NB4 (cell line): ENCODE measurements at regions not wholly inside any gene's neighbourhood (a gene's known extent, or its start where the extent isn't known, plus 50 kb on each side); places are given as distances from the start of the nearest gene placed in this dataset.

ENCODE experiments used
- DNase-seq: peaks from one replicate; pipeline ENCODE4 v3.0.0; 2010; ENCODE audit warnings: low read depth
- H3K4me3 ChIP-seq: one replicate; pipeline ENCODE4 v1.5.1; 2011; ENCODE audit warnings: mild to moderate bottlenecking, low read depth, low read length, moderate library complexity
- MYC ChIP-seq: IDR thresholded peaks from 2 replicates; pipeline ENCODE4 v1.6.1; 2011; ENCODE audit warnings: low read depth, low read length
- POLR2A ChIP-seq: IDR thresholded peaks from 2 replicates; pipeline ENCODE4 v1.6.1; 2011; ENCODE audit warnings: mild to moderate bottlenecking; ENCODE audit not compliant: insufficient read length; ENCODE audit errors: extremely low read depth
- TF ChIP-seq, protein P1 (sequence below): IDR thresholded peaks from 2 replicates; pipeline ENCODE4 v1.6.1; 2011; ENCODE audit warnings: low read depth, low read length
- TF ChIP-seq, protein P2 (sequence below): IDR thresholded peaks from one replicate; pipeline ENCODE4 v1.5.1; 2012; ENCODE audit warnings: low read depth, low read length

DNA sequence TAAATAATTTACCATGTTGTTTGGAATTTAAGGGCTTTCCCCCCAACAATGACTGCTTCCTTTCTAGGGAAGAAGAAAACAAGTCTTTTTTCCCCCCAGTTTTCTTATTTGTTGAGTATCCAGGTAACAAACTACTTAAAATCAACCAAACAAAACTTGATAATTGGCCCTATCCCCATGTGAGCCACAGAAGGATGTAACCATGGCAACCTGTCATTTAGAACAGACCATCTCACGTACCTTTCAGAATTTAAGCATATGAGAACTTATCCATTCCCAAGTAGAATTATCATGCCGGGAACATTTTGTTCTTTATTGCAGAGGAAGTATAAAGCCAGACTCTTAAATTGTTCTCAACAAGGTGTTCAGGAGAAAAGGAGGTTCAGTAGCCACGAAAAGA is 392.3 kb downstream of the CETN3 start:
- DNase-seq: no peak
- H3K4me3 ChIP-seq: no peak overlapping the region
- TF ChIP-seq, protein P1, sequence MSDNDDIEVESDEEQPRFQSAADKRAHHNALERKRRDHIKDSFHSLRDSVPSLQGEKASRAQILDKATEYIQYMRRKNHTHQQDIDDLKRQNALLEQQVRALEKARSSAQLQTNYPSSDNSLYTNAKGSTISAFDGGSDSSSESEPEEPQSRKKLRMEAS: no peak
- TF ChIP-seq MYC (no peak), POLR2A (no peak)
- TF ChIP-seq, protein P2, sequence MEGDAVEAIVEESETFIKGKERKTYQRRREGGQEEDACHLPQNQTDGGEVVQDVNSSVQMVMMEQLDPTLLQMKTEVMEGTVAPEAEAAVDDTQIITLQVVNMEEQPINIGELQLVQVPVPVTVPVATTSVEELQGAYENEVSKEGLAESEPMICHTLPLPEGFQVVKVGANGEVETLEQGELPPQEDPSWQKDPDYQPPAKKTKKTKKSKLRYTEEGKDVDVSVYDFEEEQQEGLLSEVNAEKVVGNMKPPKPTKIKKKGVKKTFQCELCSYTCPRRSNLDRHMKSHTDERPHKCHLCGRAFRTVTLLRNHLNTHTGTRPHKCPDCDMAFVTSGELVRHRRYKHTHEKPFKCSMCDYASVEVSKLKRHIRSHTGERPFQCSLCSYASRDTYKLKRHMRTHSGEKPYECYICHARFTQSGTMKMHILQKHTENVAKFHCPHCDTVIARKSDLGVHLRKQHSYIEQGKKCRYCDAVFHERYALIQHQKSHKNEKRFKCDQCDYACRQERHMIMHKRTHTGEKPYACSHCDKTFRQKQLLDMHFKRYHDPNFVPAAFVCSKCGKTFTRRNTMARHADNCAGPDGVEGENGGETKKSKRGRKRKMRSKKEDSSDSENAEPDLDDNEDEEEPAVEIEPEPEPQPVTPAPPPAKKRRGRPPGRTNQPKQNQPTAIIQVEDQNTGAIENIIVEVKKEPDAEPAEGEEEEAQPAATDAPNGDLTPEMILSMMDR: no peak

DNA sequence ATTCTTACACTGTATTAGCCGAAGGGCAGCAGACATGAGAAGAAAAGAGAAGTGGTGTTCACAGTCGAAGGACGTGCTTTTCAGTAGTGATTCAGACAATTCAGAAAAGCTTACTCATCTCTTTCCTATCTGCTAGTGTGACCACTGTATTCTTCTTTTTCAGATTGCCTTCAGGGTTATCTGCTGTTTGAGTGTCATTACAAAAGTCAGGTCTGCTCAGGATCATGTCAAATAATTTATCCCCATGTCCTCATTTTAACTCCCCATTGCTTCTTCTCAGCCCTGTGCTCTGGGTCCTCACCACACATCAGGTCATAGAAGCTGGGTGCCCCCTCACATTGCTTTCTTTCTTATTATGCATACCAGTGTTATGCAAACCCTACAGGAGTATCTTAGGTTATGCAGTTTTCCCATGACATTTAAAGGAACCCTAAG is 394.0 kb downstream of the CETN3 start:
- TF ChIP-seq POLR2A (no peak), MYC (no peak)
- TF ChIP-seq, protein P1: no peak
- TF ChIP-seq, protein P2: no peak
- no peak for DNase-seq

DNA sequence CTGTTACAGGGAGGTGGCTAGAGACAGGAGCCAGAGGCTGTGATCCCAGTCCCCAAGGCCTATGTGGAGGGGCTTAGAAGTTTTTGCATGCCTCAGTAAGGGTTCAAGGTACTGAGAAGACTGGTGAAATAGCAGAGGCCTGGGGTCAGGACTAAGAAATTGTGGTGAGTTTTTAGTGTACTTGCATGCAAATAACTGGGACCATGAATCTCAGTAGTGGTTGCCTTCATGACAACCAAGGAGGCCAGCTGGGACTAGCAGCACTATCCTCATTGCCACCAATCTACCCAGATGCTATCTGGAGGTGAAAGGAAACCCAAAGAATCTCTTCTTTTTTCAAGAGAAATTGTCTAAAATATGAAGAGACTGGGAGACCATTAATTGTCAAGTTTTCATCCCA is 395.1 kb downstream of the CETN3 start:
- TF ChIP-seq POLR2A (no peak), MYC (no peak)
- TF ChIP-seq, protein P2: no peak
- TF ChIP-seq, protein P1: no peak
- no peak for DNase-seq
- H3K4me3 ChIP-seq: no peak overlapping the region

More for the DNA sequence above, 394.0 kb downstream of the CETN3 start:
- H3K4me3 ChIP-seq: no peak overlapping the region

DNA sequence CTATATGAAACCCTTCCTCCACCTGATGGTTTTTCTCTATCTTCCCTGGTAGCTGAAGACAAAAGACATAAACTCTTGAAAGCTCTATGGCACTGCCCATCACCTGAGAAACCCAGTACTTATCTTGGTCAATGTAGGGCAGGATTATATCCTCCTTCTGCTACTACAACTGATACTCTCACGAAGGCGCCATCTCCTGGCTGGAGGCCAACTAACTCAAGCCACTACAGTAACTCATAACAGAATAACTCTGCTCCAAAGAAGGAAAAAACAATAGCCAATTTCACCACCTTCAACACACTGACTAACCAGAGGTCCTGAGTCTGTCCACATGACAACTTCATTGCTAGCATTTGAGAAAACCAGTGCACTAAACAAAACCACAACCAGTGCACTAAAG is 409.2 kb downstream of the CETN3 start:
- DNase-seq: peak; percentile 5
- no peak overlapping the region for H3K4me3 ChIP-seq
- no peak for TF ChIP-seq POLR2A
- TF ChIP-seq, protein P2: no peak
- TF ChIP-seq MYC: no peak
- TF ChIP-seq, protein P1: no peak

DNA sequence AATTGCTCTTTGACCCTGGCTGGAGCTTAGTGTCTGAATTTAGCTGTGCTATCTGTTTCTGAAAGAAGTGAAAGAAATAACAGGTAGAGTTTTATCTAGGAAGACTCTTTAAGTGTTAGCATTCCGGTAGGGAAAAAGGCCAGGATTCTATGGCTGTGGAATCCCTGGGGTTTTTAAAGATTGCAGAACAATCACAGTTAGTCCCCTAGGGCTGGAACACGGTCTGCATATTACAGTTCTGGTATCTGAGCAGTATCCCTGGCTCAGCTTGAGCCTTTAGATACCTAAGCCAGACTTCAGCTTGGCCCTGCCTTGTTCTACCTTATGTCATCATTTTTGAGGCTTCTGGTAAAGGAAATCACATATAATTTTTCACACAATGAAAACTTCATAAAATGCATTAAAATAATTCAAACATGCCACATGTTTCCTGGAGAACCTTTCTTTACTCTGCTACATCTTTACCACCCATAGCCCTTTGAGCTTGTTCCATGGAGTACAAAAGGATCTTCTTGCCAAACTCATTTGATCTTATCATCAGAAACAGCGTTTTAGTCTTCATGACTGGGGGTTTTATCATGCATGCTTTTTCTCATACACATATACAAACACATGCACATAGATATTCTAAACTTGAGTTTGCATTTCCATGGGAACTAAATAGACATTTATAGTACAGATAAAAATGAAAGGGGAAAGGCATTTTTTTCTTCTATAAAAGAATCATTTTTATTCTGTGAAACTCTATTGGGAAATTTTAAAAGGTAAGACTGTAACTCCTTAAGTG is 410.8 kb downstream of the CETN3 start:
- TF ChIP-seq, protein P2: no peak
- TF ChIP-seq MYC (no peak), POLR2A (no peak)
- TF ChIP-seq, protein P1: no peak
- DNase-seq: no peak
- H3K4me3 ChIP-seq: no peak overlapping the region

DNA sequence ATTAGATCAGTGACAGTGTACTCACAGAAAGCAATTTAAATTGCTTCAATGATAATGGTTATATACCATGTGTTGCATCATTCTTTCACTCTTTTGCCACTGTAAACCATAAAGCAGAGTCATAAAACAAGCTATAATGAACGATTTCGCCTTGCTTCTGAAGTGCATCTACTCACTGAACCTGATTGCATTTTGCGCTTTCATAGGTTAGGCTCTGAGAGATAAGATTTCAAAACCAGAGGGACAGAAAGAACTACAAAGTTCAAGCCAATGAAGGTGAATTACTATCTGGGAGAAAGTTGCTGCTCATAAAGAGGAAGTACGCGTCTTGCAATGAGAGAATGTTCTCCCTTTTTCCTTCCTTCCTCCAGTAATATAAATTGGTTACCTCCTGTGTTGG is 412.7 kb downstream of the CETN3 start:
- TF ChIP-seq, protein P2: no peak
- TF ChIP-seq, protein P1: no peak
- TF ChIP-seq MYC: no peak
- no peak for TF ChIP-seq POLR2A
- H3K4me3 ChIP-seq: no peak overlapping the region
- peak; percentile 3 for DNase-seq
